GM21390 (cell line): ENCODE measurements at regions not wholly inside any gene's neighbourhood (a gene's known extent, or its start where the extent isn't known, plus 50 kb on each side); places are given as distances from the start of the nearest gene placed in this dataset.
"Not testable (repeated sequence)": the region's sequence is repeated elsewhere in the genome, so short reads cannot be mapped to it uniquely, and the experiment has no call there.

Experiments
- ATAC-seq: cut with Tn5 transposase; IDR thresholded peaks from one replicate; pipeline ENCODE4 v1.9.1; 2021; ENCODE audit not compliant: unreplicated experiment

GRCh38 chr16:16991711-16992110, 479.0 kb downstream of the XYLT1 start:
- no peak for ATAC-seq

GRCh38 chr16:16992975-16993765, 477.6 kb downstream of the XYLT1 start:
- ATAC-seq, result no peak

GRCh38 chr16:16994831-16995230, 475.9 kb downstream of the XYLT1 start:
- no peak for ATAC-seq

GRCh38 chr16:16996827-16997226, 473.9 kb downstream of the XYLT1 start:
- no peak for ATAC-seq

GRCh38 chr16:16997349-16997748, 473.4 kb downstream of the XYLT1 start:
- ATAC-seq, result no peak

- ATAC-seq, result no peak
Measured at GRCh38 chr16:17001471-17001870, 469.3 kb downstream of the XYLT1 start.

- ATAC-seq, result no peak
Measured at GRCh38 chr16:17002565-17002964, 468.2 kb downstream of the XYLT1 start.

GRCh38 chr16:17005963-17006362, 464.8 kb downstream of the XYLT1 start:
- ATAC-seq, result not testable (repeated sequence)

GRCh38 chr16:17011712-17012111, 459.0 kb downstream of the XYLT1 start:
- no peak for ATAC-seq

GRCh38 chr16:17013038-17013437, 457.7 kb downstream of the XYLT1 start:
- no peak for ATAC-seq

GRCh38 chr16:17014484-17015121, 456.2 kb downstream of the XYLT1 start:
- no peak for ATAC-seq

- no peak for ATAC-seq
Measured at GRCh38 chr16:17015702-17016101, 455.1 kb downstream of the XYLT1 start.

- ATAC-seq, result no peak
Measured at GRCh38 chr16:17017442-17017841, 453.3 kb downstream of the XYLT1 start.

GRCh38 chr16:17018585-17018939, 452.2 kb downstream of the XYLT1 start:
- ATAC-seq, result no peak

GRCh38 chr16:17019366-17019765, 451.4 kb downstream of the XYLT1 start:
- no peak for ATAC-seq

GRCh38 chr16:17023606-17024005, 447.2 kb downstream of the XYLT1 start:
- ATAC-seq, result no peak

GRCh38 chr16:17024514-17024913, 446.2 kb downstream of the XYLT1 start:
- ATAC-seq, result no peak

GRCh38 chr16:17026600-17027242, 444.0 kb downstream of the XYLT1 start:
- peak; percentile 84 for ATAC-seq

GRCh38 chr16:17027488-17028129, 443.2 kb downstream of the XYLT1 start:
- ATAC-seq, result peak; percentile 42

- no peak for ATAC-seq
Measured at GRCh38 chr16:17029602-17030350, 441.0 kb downstream of the XYLT1 start.
